Calu3 (cell line): ENCODE measurements at regions not wholly inside any gene's neighbourhood (a gene's known extent, or its start where the extent isn't known, plus 50 kb on each side); places are given as distances from the start of the nearest gene placed in this dataset.

Source experiments
- BruUV-seq: library from RNA; stranded (reverse); fragments of 400-500 nt; replicated peaks from 2 replicates; lab custom pipeline; 2021; lab: Mats Ljungman, UMichigan
- CTCF ChIA-PET: fragments of 300-600 bp; sonication (Branson Sonifier 250); formaldehyde crosslinking; loops from one replicate; lab custom pipeline; 2022; ENCODE audit warnings: antibody characterized with exemption; lab: Charles Lee
- DNase-seq: peaks from one replicate; pipeline ENCODE4 v3.0.0; 2022
- H3K27ac Mint-ChIP-seq: one replicate; pipeline ENCODE4 v1.8.0; 2022; ENCODE audit warnings: mixed read lengths; ENCODE audit not compliant: unreplicated experiment
- H3K27me3 Mint-ChIP-seq: one replicate; pipeline ENCODE4 v1.8.0; 2022; ENCODE audit warnings: mixed read lengths; ENCODE audit not compliant: unreplicated experiment
- H3K36me3 Mint-ChIP-seq: one replicate; pipeline ENCODE4 v1.8.0; 2022; ENCODE audit warnings: mild to moderate bottlenecking, moderate library complexity, mixed read lengths; ENCODE audit not compliant: insufficient read depth, unreplicated experiment
- H3K4me1 Mint-ChIP-seq: one replicate; pipeline ENCODE4 v1.8.0; 2022; ENCODE audit warnings: mild to moderate bottlenecking, low read depth, mixed read lengths; ENCODE audit not compliant: unreplicated experiment
- H3K4me3 Mint-ChIP-seq: one replicate; pipeline ENCODE4 v1.8.0; 2022; ENCODE audit warnings: mild to moderate bottlenecking, low read depth, moderate library complexity, mixed read lengths; ENCODE audit not compliant: unreplicated experiment
- H3K9me3 Mint-ChIP-seq: one replicate; pipeline ENCODE4 v1.8.0; 2022; ENCODE audit warnings: low read depth, mixed read lengths; ENCODE audit not compliant: unreplicated experiment
- CTCF ChIP-seq: fragments of 200-600 bp; IDR thresholded peaks from one replicate; pipeline ENCODE4 v1.8.0; 2022; ENCODE audit warnings: antibody characterized with exemption; ENCODE audit not compliant: unreplicated experiment
- intact Hi-C: fragments of 100-400 bp; cut with micrococcal nuclease; formaldehyde crosslinking; loops from one replicate; pipeline ENCODE4 v1.10.0; 2022; ENCODE audit not compliant: unreplicated experiment

DNA sequence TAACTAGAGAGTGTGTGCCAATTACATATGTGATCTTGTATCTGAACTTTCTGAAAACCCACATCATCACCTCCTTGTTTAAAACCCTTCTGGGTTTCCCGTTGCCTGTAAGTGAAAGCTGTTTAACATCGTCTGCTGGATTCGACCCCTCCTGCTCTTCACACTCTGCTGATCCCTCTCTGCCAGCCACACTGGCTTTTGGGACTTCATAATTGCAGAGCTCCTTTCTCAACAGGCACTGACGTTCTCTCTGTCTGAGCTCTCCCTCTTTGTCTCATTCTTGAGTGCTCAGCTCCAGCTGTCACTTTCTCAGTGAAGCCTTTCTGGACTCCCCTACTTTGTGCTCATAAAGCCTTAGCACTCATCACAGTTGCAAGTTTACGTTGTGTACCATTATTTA, 153.9 kb downstream of the CEP135 start:
- no peak overlapping the region for H3K27ac Mint-ChIP-seq
- CTCF ChIA-PET = no interaction called here

GRCh38 chr4:56099378-56099786, 150.6 kb downstream of the CEP135 start:
- no peak for DNase-seq
- no peak for TF ChIP-seq CTCF
- no peaks in the 10 kb centered on the region for H3K36me3 Mint-ChIP-seq
- CTCF ChIA-PET = no interaction called here
- H3K4me1 Mint-ChIP-seq = no peaks in the 10 kb centered on the region
- H3K27ac Mint-ChIP-seq = no peak overlapping the region
- H3K9me3 Mint-ChIP-seq = no peaks in the 10 kb centered on the region
- no peaks in the 10 kb centered on the region for H3K27me3 Mint-ChIP-seq
- intact Hi-C loops = no loop called here
- BruUV-seq = no TSS peak
- H3K4me3 Mint-ChIP-seq = no peak overlapping the region

More for the DNA sequence above, 153.9 kb downstream of the CEP135 start:
- no peaks in the 10 kb centered on the region for H3K9me3 Mint-ChIP-seq
- no peaks in the 10 kb centered on the region for H3K27me3 Mint-ChIP-seq
- TF ChIP-seq CTCF = no peak
- intact Hi-C loops = no loop called here
- H3K36me3 Mint-ChIP-seq = no peaks in the 10 kb centered on the region
- no TSS peak for BruUV-seq
- H3K4me3 Mint-ChIP-seq = no peak overlapping the region
- no peaks in the 10 kb centered on the region for H3K4me1 Mint-ChIP-seq
- DNase-seq = no peak

DNA sequence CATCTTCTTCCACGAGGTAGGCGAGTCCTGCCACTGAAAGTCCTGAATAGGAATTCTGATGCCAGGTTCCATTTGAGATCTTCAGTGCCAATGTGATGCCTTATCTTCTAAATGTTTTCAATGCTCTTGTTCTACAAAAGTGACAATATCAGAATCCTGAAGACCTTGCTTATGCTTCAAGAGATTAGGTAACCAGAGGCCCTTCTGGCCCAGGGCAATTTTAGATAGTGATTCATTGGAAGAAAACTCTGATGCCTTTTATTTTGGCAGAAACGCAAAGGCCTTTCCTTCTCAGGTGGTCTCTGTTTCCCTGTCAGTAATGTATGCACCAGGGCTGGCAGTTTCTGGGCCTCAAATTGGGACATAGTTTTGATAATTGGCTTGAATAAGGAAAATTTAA, 144.8 kb downstream of the CEP135 start:
- Mint-ChIP-seq H3K27me3 (no peaks in the 10 kb centered on the region), H3K27ac (no peak overlapping the region), H3K4me1 (no peaks in the 10 kb centered on the region), H3K36me3 (no peaks in the 10 kb centered on the region), H3K4me3 (no peak overlapping the region), H3K9me3 (no peaks in the 10 kb centered on the region)
- no peak for DNase-seq
- intact Hi-C loops = no loop called here
- BruUV-seq = no TSS peak
- TF ChIP-seq CTCF = no peak
- CTCF ChIA-PET = no interaction called here

DNA sequence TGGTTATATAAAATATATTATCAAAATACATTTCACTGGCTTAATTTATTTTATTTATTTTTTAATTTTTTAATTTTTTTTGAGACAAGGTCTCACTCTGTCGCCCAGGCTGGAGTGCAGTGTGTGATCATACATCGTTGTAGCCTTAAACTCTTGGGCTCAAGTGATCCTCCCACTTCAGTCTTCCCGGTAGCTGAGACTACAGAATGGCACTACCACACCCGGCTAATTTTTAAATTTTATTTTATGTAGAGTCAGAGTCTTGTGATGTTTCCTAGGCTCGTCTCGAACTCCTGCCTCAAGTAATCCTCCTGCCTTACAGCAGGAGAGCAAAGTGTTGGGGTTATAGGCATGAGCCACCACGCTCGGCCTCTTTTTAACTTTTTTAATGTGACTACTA, 143.8 kb downstream of the CEP135 start:
- Mint-ChIP-seq H3K9me3 (no peaks in the 10 kb centered on the region), H3K27ac (no peak overlapping the region), H3K4me1 (no peaks in the 10 kb centered on the region), H3K36me3 (no peaks in the 10 kb centered on the region), H3K4me3 (no peak overlapping the region), H3K27me3 (no peaks in the 10 kb centered on the region)
- intact Hi-C loops = no loop called here
- DNase-seq = no peak
- CTCF ChIA-PET = no interaction called here
- no TSS peak for BruUV-seq
- no peak for TF ChIP-seq CTCF
